SK-N-MC (cell line): ENCODE measurements at regions not wholly inside any gene's neighbourhood (a gene's known extent, or its start where the extent isn't known, plus 50 kb on each side); places are given as distances from the start of the nearest gene placed in this dataset.

Source experiments
- DNase-seq: peaks from one replicate; pipeline ENCODE4 v3.0.0-alpha.2; 2011; ENCODE audit warnings: low read depth, low spot score
- H3K27ac ChIP-seq: fragments of 200-600 bp; sonication (generic); 2 replicates; pipeline ENCODE4 v1.5.1; 2016; ENCODE audit warnings: mixed run types
- H3K36me3 ChIP-seq: fragments of 200-600 bp; sonication (generic); 2 replicates; pipeline ENCODE4 v1.6.1; 2017; ENCODE audit warnings: antibody characterized with exemption, low read length, mixed read lengths; ENCODE audit not compliant: insufficient read depth
- H3K4me3 ChIP-seq: fragments of 200-600 bp; sonication (generic); 2 replicates; pipeline ENCODE4 v1.5.1; 2016
- H3K9ac ChIP-seq: fragments of 200-600 bp; sonication (generic); 2 replicates; pipeline ENCODE4 v1.8.0; 2017; ENCODE audit warnings: mixed run types, mixed read lengths; ENCODE audit not compliant: insufficient read length
- H3K9me3 ChIP-seq: fragments of 200-600 bp; sonication (generic); 2 replicates; pipeline ENCODE4 v1.6.1; 2017; ENCODE audit warnings: low read depth, mild to moderate bottlenecking, antibody characterized with exemption, low read length, moderate library complexity, mixed read lengths
- EZH2 ChIP-seq: fragments of 200-600 bp; sonication (generic); IDR thresholded peaks from one replicate; pipeline ENCODE4 v1.6.1; 2017; ENCODE audit warnings: antibody characterized with exemption
- FOXP2 ChIP-seq: optimal IDR thresholded peaks from 2 replicates; pipeline ENCODE3; 2011; ENCODE audit warnings: mild to moderate bottlenecking, moderate library complexity; ENCODE audit not compliant: insufficient read depth; ENCODE audit errors: extremely low read length, control extremely low read depth
- POLR2AphosphoS5 ChIP-seq: IDR thresholded peaks from 2 replicates; pipeline ENCODE4 v1.6.1; 2012; ENCODE audit warnings: mild to moderate bottlenecking, low read depth, low read length, borderline replicate concordance

GRCh38 chr14:97267509-97267908 is 470.3 kb downstream of the VRK1 start:
- TF ChIP-seq EZH2: no peak
- no peak for TF ChIP-seq POLR2AphosphoS5
- no peak for TF ChIP-seq FOXP2
- no peak for DNase-seq

GRCh38 chr14:97268097-97268496 is 470.9 kb downstream of the VRK1 start:
- DNase-seq: no peak
- Histone ChIP-seq H3K9ac (peak overlapping the region; percentile 30), H3K36me3 (no peaks in the 10 kb centered on the region), H3K4me3 (peak overlapping the region; percentile 43; the same call in 1 of the 2 replicates), H3K27ac (peak overlapping the region; percentile 88), H3K9me3 (no peaks in the 10 kb centered on the region)
- TF ChIP-seq FOXP2 (no peak), EZH2 (no peak), POLR2AphosphoS5 (no peak)

More at GRCh38 chr14:97267509-97267908, 470.3 kb downstream of the VRK1 start:
- Histone ChIP-seq H3K4me3 (peak overlapping the region; percentile 43), H3K36me3 (no peaks in the 10 kb centered on the region), H3K27ac (peak overlapping the region; percentile 88), H3K9ac (peak overlapping the region; percentile 30), H3K9me3 (no peaks in the 10 kb centered on the region)

- no peaks in the 10 kb centered on the region for H3K36me3 ChIP-seq
- H3K4me3 ChIP-seq: no peak overlapping the region
- no peak overlapping the region for H3K9ac ChIP-seq
- DNase-seq: no peak
- TF ChIP-seq POLR2AphosphoS5 (no peak), FOXP2 (no peak), EZH2 (no peak)
- H3K27ac ChIP-seq: no peak overlapping the region
- no peaks in the 10 kb centered on the region for H3K9me3 ChIP-seq
These were observed 473.1 kb downstream of the VRK1 start for GRCh38 chr14:97270308-97270707.

GRCh38 chr14:97271451-97271960 is 474.3 kb downstream of the VRK1 start:
- DNase-seq: no peak
- Histone ChIP-seq H3K9me3 (no peaks in the 10 kb centered on the region), H3K36me3 (no peaks in the 10 kb centered on the region), H3K9ac (no peak overlapping the region), H3K4me3 (no peak overlapping the region), H3K27ac (no peak overlapping the region)
- TF ChIP-seq FOXP2 (no peak), POLR2AphosphoS5 (no peak), EZH2 (no peak)

- no peak overlapping the region for H3K4me3 ChIP-seq
- no peak overlapping the region for H3K27ac ChIP-seq
- no peaks in the 10 kb centered on the region for H3K36me3 ChIP-seq
- no peak overlapping the region for H3K9ac ChIP-seq
- TF ChIP-seq FOXP2 (no peak), POLR2AphosphoS5 (no peak), EZH2 (no peak)
- H3K9me3 ChIP-seq: no peaks in the 10 kb centered on the region
- no peak for DNase-seq
These were observed 476.4 kb downstream of the VRK1 start for GRCh38 chr14:97273540-97273939.

GRCh38 chr14:97274626-97275025 is 477.4 kb downstream of the VRK1 start:
- no peaks in the 10 kb centered on the region for H3K36me3 ChIP-seq
- no peak overlapping the region for H3K27ac ChIP-seq
- no peak for DNase-seq
- no peak overlapping the region for H3K4me3 ChIP-seq
- TF ChIP-seq FOXP2 (no peak), EZH2 (no peak), POLR2AphosphoS5 (no peak)
- no peak overlapping the region for H3K9ac ChIP-seq
- H3K9me3 ChIP-seq: no peaks in the 10 kb centered on the region

GRCh38 chr14:97275276-97275675 is 478.1 kb downstream of the VRK1 start:
- Histone ChIP-seq H3K9ac (no peak overlapping the region), H3K9me3 (no peaks in the 10 kb centered on the region), H3K4me3 (no peak overlapping the region), H3K36me3 (no peaks in the 10 kb centered on the region), H3K27ac (no peak overlapping the region)
- DNase-seq: no peak
- no peak for TF ChIP-seq EZH2
- no peak for TF ChIP-seq POLR2AphosphoS5

- Histone ChIP-seq H3K36me3 (no peaks in the 10 kb centered on the region), H3K27ac (no peak overlapping the region), H3K4me3 (no peak overlapping the region), H3K9me3 (no peaks in the 10 kb centered on the region), H3K9ac (no peak overlapping the region)
- no peak for DNase-seq
- TF ChIP-seq POLR2AphosphoS5: no peak
- no peak for TF ChIP-seq FOXP2
- no peak for TF ChIP-seq EZH2
These were observed 479.4 kb downstream of the VRK1 start for GRCh38 chr14:97276573-97276972.

GRCh38 chr14:97277711-97278110 is 480.5 kb downstream of the VRK1 start:
- DNase-seq: no peak
- no peaks in the 10 kb centered on the region for H3K9me3 ChIP-seq
- H3K27ac ChIP-seq: no peak overlapping the region
- H3K36me3 ChIP-seq: no peaks in the 10 kb centered on the region
- H3K9ac ChIP-seq: no peak overlapping the region
- no peak for TF ChIP-seq EZH2
- TF ChIP-seq FOXP2: no peak
- TF ChIP-seq POLR2AphosphoS5: no peak
- no peak overlapping the region for H3K4me3 ChIP-seq
